Coronary artery (tissue), 2 donors: ENCODE measurements at regions not wholly inside any gene's neighbourhood (a gene's known extent, or its start where the extent isn't known, plus 50 kb on each side); places are given as distances from the start of the nearest gene placed in this dataset.
A peak's percentile ranks its signal among the peaks of the same experiment; 100 is the strongest.

ENCODE experiments used
- DNase-seq: peaks from one replicate; pipeline ENCODE4 v3.0.0-alpha.2; 2017; ENCODE audit warnings: low spot score
- H3K27ac ChIP-seq, 2 donors: fragments of 200-600 bp; sonication (generic); one replicate each; pipeline ENCODE4 v1.5.1; 2016 to 2019
- H3K4me3 ChIP-seq: fragments of 200-600 bp; sonication (generic); 2 replicates; pipeline ENCODE4 v1.5.1; 2016; ENCODE audit warnings: mild to moderate bottlenecking, moderate library complexity
- CTCF ChIP-seq: fragments of 200-600 bp; sonication (generic); IDR thresholded peaks from one replicate; pipeline ENCODE4 v1.5.1; 2019; ENCODE audit warnings: antibody characterized with exemption

GRCh38 chr1:244974106-244974505 is 109.8 kb upstream of the HNRNPU start:
- no peak for DNase-seq
- H3K4me3 ChIP-seq: no peak overlapping the region
- TF ChIP-seq CTCF: no peak
- H3K27ac ChIP-seq: no peak overlapping the region

- H3K27ac ChIP-seq: peak overlapping the region; percentile 99
- no peak for DNase-seq
- TF ChIP-seq CTCF: no peak
- H3K4me3 ChIP-seq: peak overlapping the region; percentile 96
These were observed 107.3 kb upstream of the HNRNPU start for GRCh38 chr1:244971552-244972216.

- TF ChIP-seq CTCF: peak; percentile 49
- H3K4me3 ChIP-seq: peak overlapping the region; percentile 96
- peak; percentile 97 for DNase-seq
- peak overlapping the region; percentile 99 for H3K27ac ChIP-seq
These were observed 106.6 kb upstream of the HNRNPU start for GRCh38 chr1:244970744-244971551.

GRCh38 chr1:244970236-244970743 is 105.9 kb upstream of the HNRNPU start:
- peak overlapping the region; percentile 96 for H3K4me3 ChIP-seq
- no peak for DNase-seq
- peak overlapping the region; percentile 99 for H3K27ac ChIP-seq
- no peak for TF ChIP-seq CTCF

GRCh38 chr1:244969355-244970235 is 105.3 kb upstream of the HNRNPU start:
- DNase-seq: peak; percentile 94
- TF ChIP-seq CTCF: no peak
- Histone ChIP-seq H3K27ac (peak overlapping the region; percentile 99), H3K4me3 (peak overlapping the region; percentile 96)

GRCh38 chr1:244968881-244969280 is 104.5 kb upstream of the HNRNPU start:
- H3K4me3 ChIP-seq: peak overlapping the region; percentile 96
- peak overlapping the region; percentile 99 for H3K27ac ChIP-seq
- no peak for TF ChIP-seq CTCF
- DNase-seq: no peak
